Ovary (tissue), 7 donors: ENCODE measurements at regions not wholly inside any gene's neighbourhood (a gene's known extent, or its start where the extent isn't known, plus 50 kb on each side); places are given as distances from the start of the nearest gene placed in this dataset.
"Not testable (repeated sequence)": the region's sequence is repeated elsewhere in the genome, so short reads cannot be mapped to it uniquely, and the experiment has no call there.

ENCODE experiments used
- DNase-seq, 5 donors: peaks; one replicate each; pipeline ENCODE4 v3.0.0-alpha.2; 2019 to 2020
- H3K27ac ChIP-seq, 2 donors: fragments of 200-600 bp; one replicate each; pipeline versions ENCODE4 v1.5.1 to v1.8.0; 2019 to 2022
- H3K27me3 ChIP-seq: fragments of 200-600 bp; one replicate; pipeline ENCODE4 v1.8.0; 2022
- H3K36me3 ChIP-seq: fragments of 200-600 bp; sonication (generic); one replicate; pipeline ENCODE4 v1.5.1; 2019
- H3K4me1 ChIP-seq: one replicate; pipeline ENCODE4 v1.8.1; 2013; ENCODE audit warnings: mild to moderate bottlenecking, moderate library complexity; ENCODE audit not compliant: insufficient read depth
- H3K4me3 ChIP-seq: fragments of 200-600 bp; sonication (generic); one replicate; pipeline ENCODE4 v1.5.1; 2017
- H3K9me3 ChIP-seq, 2 donors: fragments of 200-600 bp in 1 of 2; sonication (generic) in 1 of 2; one replicate each; pipeline versions ENCODE4 v1.5.1 to v1.8.1; 2013 to 2019; ENCODE audit warnings: mild to moderate bottlenecking in 1 of 2, moderate library complexity in 1 of 2
- EP300 ChIP-seq: sonication (generic); formaldehyde crosslinking; IDR thresholded peaks from one replicate; pipeline ENCODE4 v1.6.1; 2017; ENCODE audit warnings: antibody characterized with exemption
- POLR2A ChIP-seq: fragments of 450-650 bp; IDR thresholded peaks from one replicate; pipeline ENCODE4 v1.6.1; 2017; ENCODE audit warnings: antibody characterized with exemption, mild to moderate bottlenecking, moderate library complexity
- WGBS, 3 donors: extraction: QIAGEN DNeasy Blood & Tissue Kit in 1 of 3; methylation state at CpG; one replicate each; pipeline versions ENCODE4 v1.1.5 to v1.1.7; 2013 to 2017; 5-methylcytosine and 5-hydroxymethylcytosine counted together
- intact Hi-C, 4 donors: fragments of 100-400 bp; cut with DNase I; formaldehyde crosslinking; loops; one replicate each; pipeline versions ENCODE4 v1.11.0 to v1.15.1; 2022 to 2023
- TF ChIP-seq, protein P1 (sequence below), 3 donors: fragments of 450-650 bp in 2 of 3; fragments of 200-600 bp in 1 of 3; IDR thresholded peaks; one replicate each; pipeline versions ENCODE4 v1.5.1 to v1.8.0; 2016 to 2022; ENCODE audit warnings: antibody characterized with exemption in 3 of 3, mild to moderate bottlenecking in 1 of 3
- donor health status: DM: no; HTN: no; CAD: no; lungs with moderate emphysema.
- donor health status: DM: no; HTN: no; CAD: no.
- donor health status: Bipolar disorder and iron deficiency.
- donor health status: DM: no; HTN: no; CAD: no.
- donor health status: DM: yes; HTN: yes; CAD: no.

DNA sequence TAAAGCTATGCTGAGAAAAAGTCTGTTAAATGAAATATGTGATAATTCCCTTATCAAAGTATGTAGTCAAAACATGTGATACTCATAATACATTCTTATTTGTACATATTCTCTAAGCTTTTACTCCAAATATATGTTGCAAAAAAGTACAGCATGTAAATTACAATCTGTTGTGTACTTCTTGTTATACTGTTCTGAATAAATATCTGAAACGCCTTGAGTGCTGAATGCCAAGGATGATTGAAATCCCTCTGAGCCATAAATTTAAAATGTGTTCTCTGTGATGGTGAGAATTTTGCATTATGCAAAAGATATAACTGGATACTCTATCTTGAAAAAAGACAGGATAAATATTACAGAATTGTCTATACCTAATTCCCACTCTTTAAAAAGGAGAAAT lies 1128.0 kb downstream of the STPG2 start:
- Histone ChIP-seq H3K27ac (no peak overlapping the region), H3K36me3 (no peaks in the 10 kb centered on the region), H3K4me1 (no peaks in the 10 kb centered on the region), H3K9me3 (no peaks in the 10 kb centered on the region), H3K4me3 (no peak overlapping the region), H3K27me3 (no peaks in the 10 kb centered on the region)
- no peak for DNase-seq
- intact Hi-C loops: no loop called here
- 71 to 75% (median 74%) methylated on average over 1 of the region's 1 CpG for WGBS, 3 donors
- TF ChIP-seq EP300 (no peak), POLR2A (no peak)
- TF ChIP-seq, protein P1, sequence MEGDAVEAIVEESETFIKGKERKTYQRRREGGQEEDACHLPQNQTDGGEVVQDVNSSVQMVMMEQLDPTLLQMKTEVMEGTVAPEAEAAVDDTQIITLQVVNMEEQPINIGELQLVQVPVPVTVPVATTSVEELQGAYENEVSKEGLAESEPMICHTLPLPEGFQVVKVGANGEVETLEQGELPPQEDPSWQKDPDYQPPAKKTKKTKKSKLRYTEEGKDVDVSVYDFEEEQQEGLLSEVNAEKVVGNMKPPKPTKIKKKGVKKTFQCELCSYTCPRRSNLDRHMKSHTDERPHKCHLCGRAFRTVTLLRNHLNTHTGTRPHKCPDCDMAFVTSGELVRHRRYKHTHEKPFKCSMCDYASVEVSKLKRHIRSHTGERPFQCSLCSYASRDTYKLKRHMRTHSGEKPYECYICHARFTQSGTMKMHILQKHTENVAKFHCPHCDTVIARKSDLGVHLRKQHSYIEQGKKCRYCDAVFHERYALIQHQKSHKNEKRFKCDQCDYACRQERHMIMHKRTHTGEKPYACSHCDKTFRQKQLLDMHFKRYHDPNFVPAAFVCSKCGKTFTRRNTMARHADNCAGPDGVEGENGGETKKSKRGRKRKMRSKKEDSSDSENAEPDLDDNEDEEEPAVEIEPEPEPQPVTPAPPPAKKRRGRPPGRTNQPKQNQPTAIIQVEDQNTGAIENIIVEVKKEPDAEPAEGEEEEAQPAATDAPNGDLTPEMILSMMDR (IDR thresholded peaks at IDR 0.05): no peak

DNA sequence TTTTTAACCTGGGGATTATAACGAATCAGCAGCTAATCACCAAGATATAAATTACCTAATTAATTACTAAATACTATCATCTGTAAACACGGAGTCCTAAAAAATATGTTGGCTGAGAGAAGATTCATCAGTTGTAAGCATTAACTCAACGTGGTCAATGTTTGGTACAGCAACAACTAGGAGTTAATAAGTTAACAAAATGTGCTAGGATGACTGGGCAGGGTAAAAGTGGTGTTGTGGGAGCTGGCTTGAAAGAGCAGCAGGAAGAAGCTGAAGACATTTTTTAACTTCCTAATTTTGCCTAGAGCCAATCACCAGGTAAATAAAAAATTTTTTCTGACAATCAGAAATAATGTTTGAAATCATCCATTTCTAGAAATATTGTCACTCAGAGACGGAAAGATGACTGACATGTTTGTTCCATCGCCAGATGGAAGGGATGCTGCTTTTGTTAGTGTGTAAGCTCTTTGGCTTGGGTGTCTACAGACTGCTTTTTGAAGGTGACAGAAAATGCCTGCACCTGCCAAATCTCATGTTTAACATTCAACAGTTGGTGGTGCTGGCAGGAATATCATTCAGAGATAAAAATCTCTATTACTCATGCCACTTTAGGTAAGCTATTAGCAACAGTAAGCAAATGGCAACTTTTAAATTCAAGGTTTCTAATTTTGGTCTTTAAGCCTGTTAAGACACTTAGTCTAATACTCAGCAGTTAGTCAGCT lies 1126.9 kb downstream of the STPG2 start:
- Histone ChIP-seq H3K9me3 (no peaks in the 10 kb centered on the region), H3K36me3 (no peaks in the 10 kb centered on the region), H3K27ac (no peak overlapping the region), H3K4me3 (no peak overlapping the region), H3K27me3 (no peaks in the 10 kb centered on the region), H3K4me1 (no peaks in the 10 kb centered on the region)
- intact Hi-C loops: no loop called here
- TF ChIP-seq EP300 (no peak), POLR2A (no peak)
- TF ChIP-seq, protein P1 (IDR thresholded peaks at IDR 0.05): no peak
- WGBS, 3 donors: 61 to 65% (median 62%) methylated on average over 5 of the region's 5 CpGs
- DNase-seq: no peak

DNA sequence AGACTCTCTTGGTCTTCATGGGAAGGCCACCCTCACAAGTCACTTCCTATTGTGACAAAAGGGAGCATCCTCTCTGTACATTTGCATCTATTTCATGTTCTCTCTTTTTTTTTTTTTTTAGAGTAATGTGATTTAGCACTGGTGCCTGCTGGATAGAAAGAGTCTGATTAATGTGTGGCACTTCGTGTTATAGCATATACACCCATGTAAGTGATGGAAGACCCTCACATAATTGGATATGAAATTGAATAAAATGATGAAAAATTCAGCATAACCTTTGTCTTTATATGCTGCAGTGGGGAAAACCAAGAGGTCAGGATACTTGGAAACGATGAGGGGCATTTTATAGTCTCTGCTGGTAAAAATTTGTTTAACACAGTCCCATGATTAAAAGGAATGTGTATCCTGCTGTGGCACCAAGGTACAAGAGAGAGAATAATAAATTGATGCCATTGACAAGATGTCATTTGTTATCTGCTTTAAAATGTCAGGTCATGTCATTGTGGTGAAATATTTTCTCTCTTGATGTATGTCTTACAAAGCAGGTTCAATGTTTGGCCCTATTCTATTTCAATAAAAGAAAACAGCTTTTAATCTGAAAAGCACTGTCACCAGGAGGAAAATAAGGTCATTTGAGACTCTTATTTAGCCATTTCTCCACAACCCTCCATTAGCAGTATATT lies 1115.4 kb downstream of the STPG2 start:
- TF ChIP-seq EP300: no peak
- no peak for TF ChIP-seq POLR2A
- TF ChIP-seq, protein P1 (IDR thresholded peaks at IDR 0.05): no peak
- no peak overlapping the region for H3K4me3 ChIP-seq
- intact Hi-C loops: no loop called here
- no peak overlapping the region for H3K27ac ChIP-seq
- no peaks in the 10 kb centered on the region for H3K36me3 ChIP-seq
- no peaks in the 10 kb centered on the region for H3K4me1 ChIP-seq
- DNase-seq: no peak
- no peaks in the 10 kb centered on the region for H3K27me3 ChIP-seq
- 71 to 79% (median 72%) methylated on average over 2 of the region's 2 CpGs for WGBS, 3 donors
- no peaks in the 10 kb centered on the region for H3K9me3 ChIP-seq

DNA sequence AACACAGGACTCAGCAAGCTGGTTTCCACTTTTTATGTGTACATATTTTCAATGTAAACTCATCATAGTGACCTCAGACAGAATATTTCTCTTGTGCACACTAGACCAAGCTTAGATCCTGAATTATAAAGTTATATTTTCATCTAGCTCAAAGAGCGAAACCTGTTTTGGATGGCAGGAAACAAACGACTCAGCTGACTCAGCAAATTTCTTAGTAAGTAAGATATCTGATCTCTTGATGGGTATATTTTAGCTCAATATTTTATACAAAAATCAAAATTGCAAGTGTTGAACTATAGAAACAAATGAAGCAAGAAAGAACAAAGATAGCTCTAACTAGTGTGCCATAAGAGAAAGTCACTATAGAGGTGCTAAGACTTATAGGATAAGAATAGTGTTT lies 1114.5 kb downstream of the STPG2 start:
- Histone ChIP-seq H3K36me3 (no peaks in the 10 kb centered on the region), H3K9me3 (no peaks in the 10 kb centered on the region), H3K4me1 (no peaks in the 10 kb centered on the region), H3K27me3 (no peaks in the 10 kb centered on the region), H3K4me3 (no peak overlapping the region), H3K27ac (no peak overlapping the region)
- 52 to 57% (median 52%) methylated on average over 2 of the region's 2 CpGs for WGBS, 3 donors
- intact Hi-C loops: no loop called here
- no peak for DNase-seq
- TF ChIP-seq, protein P1 (IDR thresholded peaks at IDR 0.05): no peak
- TF ChIP-seq EP300 (no peak), POLR2A (no peak)

DNA sequence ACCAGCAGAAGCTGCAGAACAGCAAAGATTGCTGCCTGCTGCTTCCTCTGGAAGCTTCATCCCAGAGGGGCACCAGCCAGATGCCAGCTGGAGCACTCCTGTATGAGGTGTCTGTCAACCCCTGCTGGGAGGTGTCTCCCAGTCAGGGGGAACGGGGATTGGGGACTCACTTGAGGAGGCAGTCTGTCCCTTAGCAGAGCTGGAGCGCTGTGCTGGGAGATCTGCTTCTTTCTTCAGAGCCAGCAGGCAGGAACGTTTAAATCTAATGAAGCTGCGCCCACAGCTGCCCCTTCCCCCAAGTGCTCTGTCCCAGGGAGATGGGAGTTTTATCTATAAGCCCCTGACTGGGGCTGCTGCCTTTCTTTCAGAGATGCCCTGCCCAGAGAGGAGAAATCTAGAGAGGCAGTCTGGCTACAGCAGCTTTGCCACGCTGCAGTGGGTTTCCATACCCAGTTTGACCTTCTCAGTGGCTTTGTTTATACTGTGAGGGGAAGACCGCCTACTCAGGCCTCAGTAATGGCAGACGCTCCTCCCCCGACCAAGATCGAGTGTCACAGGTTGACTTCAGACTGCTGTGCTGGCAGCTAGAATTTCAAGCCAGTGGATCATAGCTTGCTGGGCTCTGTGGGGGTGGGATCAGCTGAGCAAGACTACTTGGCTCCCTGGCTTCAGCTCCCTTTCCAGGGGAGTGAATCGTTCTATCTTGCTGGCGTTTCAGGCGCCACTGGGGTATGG lies 1105.7 kb downstream of the STPG2 start:
- H3K4me3 ChIP-seq, H3K27ac ChIP-seq, H3K9me3 ChIP-seq, H3K36me3 ChIP-seq, H3K4me1 ChIP-seq, H3K27me3 ChIP-seq, intact Hi-C loops: not testable (repeated sequence)
- DNase-seq: peak in 1 of 5 donors; percentile 5
- 66 to 71% (median 66%) methylated on average over 12 of the region's 12 CpGs for WGBS, 3 donors
